Fibroblast of lung (primary cell): ENCODE measurements at regions not wholly inside any gene's neighbourhood (a gene's known extent, or its start where the extent isn't known, plus 50 kb on each side); places are given as distances from the start of the nearest gene placed in this dataset.

Experiments
- EZH2 ChIP-seq: IDR thresholded peaks from 2 replicates; pipeline ENCODE4 v1.5.1; 2012; ENCODE audit warnings: low read length, control low read depth, mild to moderate bottlenecking; ENCODE audit errors: missing control alignments
- TF ChIP-seq, protein P1 (sequence below), 2 donors: IDR thresholded peaks in 1 of 2; conservative IDR thresholded peaks in 1 of 2; 1 replicate in 1 of 2; 2 replicates in 1 of 2; pipeline ENCODE4 v1.5.1; 2011 to 2012; ENCODE audit warnings: low read length in 2 of 2, control low read depth in 1 of 2, inconsistent platforms in 1 of 2, low read depth in 1 of 2, mild to moderate bottlenecking in 1 of 2

DNA sequence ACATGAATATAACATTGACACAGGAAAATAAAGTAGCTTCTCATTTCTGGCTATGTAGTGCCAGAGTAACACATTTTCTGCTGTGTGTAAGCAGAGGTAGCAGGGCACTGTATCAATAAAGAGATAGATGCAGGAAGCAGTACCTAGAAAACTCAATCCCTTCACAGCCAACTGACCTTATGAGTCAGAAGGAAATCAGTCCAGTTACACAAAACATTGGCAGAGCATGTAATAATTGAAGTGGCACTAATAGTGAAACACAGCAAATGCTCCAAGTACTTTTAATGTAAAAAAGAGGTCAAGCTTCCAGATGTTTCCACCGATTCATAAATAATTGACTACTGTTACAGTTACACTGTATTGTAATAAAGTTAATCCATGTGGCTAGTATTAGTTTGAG is 706.6 kb downstream of the EFNA5 start:
- TF ChIP-seq, protein P1, sequence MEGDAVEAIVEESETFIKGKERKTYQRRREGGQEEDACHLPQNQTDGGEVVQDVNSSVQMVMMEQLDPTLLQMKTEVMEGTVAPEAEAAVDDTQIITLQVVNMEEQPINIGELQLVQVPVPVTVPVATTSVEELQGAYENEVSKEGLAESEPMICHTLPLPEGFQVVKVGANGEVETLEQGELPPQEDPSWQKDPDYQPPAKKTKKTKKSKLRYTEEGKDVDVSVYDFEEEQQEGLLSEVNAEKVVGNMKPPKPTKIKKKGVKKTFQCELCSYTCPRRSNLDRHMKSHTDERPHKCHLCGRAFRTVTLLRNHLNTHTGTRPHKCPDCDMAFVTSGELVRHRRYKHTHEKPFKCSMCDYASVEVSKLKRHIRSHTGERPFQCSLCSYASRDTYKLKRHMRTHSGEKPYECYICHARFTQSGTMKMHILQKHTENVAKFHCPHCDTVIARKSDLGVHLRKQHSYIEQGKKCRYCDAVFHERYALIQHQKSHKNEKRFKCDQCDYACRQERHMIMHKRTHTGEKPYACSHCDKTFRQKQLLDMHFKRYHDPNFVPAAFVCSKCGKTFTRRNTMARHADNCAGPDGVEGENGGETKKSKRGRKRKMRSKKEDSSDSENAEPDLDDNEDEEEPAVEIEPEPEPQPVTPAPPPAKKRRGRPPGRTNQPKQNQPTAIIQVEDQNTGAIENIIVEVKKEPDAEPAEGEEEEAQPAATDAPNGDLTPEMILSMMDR (conservative IDR thresholded peaks at IDR 0.05 in 1 of 2, IDR thresholded peaks at IDR 0.05 in 1 of 2; ENCODE audit: low read depth in 1 of 2, low read length in 2 of 2), result no peak
- no peak for TF ChIP-seq EZH2
